ENCODE measurements at regions not wholly inside any gene's neighbourhood (a gene's known extent, or its start where the extent isn't known, plus 50 kb on each side); places are given as distances from the start of the nearest gene placed in this dataset.

- H3K36me3 ChIP-seq (ENCODE audit: insufficient read depth, low read length): no peaks in the 10 kb centered on the region
- H3K27me3 ChIP-seq (ENCODE audit: insufficient read depth, low read length): no peaks in the 10 kb centered on the region
- H3K79me2 ChIP-seq (ENCODE audit: insufficient read depth, low read length): no peaks in the 10 kb centered on the region
- H4K20me1 ChIP-seq (ENCODE audit: insufficient read depth, low read length): no peaks in the 10 kb centered on the region
- H3K4me1 ChIP-seq (ENCODE audit: insufficient read depth, low read length): peaks cover 8% of the 10 kb centered on the region
- no peak overlapping the region for H3K27ac ChIP-seq (ENCODE audit: low read depth, low read length)
- DNase-seq (ENCODE audit: insufficient read length, low spot score, missing footprints): no peak
- H3K9me3 ChIP-seq (ENCODE audit: low read depth, low read length): no peaks in the 10 kb centered on the region
- no peak for TF ChIP-seq CTCF (IDR thresholded peaks at IDR 0.05; ENCODE audit: extremely low read depth, low read depth, low read length)
- H3K4me3 ChIP-seq (ENCODE audit: insufficient read depth, low read length): no peak overlapping the region
- peak overlapping the region; percentile 21 for H2AFZ ChIP-seq (ENCODE audit: low read length)
- no peak overlapping the region for H3K4me2 ChIP-seq (ENCODE audit: insufficient read depth, low read length)
These were observed 82.8 kb upstream of the PDE1C start for GRCh38 chr7:32153006-32153405.

GRCh38 chr7:32152576-32152975, 82.4 kb upstream of the PDE1C start:
- peak; percentile 25 for DNase-seq (ENCODE audit: insufficient read length, low spot score, missing footprints)
- TF ChIP-seq CTCF (IDR thresholded peaks at IDR 0.05; ENCODE audit: extremely low read depth, low read depth, low read length): no peak

GRCh38 chr7:32150589-32150988, 80.4 kb upstream of the PDE1C start:
- H3K4me1 ChIP-seq (ENCODE audit: insufficient read depth, low read length): peaks cover 14% of the 10 kb centered on the region
- no peak for DNase-seq (ENCODE audit: insufficient read length, low spot score, missing footprints)
- H3K79me2 ChIP-seq (ENCODE audit: insufficient read depth, low read length): no peaks in the 10 kb centered on the region
- no peak overlapping the region for H3K4me3 ChIP-seq (ENCODE audit: insufficient read depth, low read length)
- H3K27me3 ChIP-seq (ENCODE audit: insufficient read depth, low read length): no peaks in the 10 kb centered on the region
- no peaks in the 10 kb centered on the region for H3K9me3 ChIP-seq (ENCODE audit: low read depth, low read length)
- no peaks in the 10 kb centered on the region for H4K20me1 ChIP-seq (ENCODE audit: insufficient read depth, low read length)
- H3K36me3 ChIP-seq (ENCODE audit: insufficient read depth, low read length): no peaks in the 10 kb centered on the region
- H3K4me2 ChIP-seq (ENCODE audit: insufficient read depth, low read length): no peak overlapping the region
- TF ChIP-seq CTCF (IDR thresholded peaks at IDR 0.05; ENCODE audit: extremely low read depth, low read depth, low read length): no peak
- H2AFZ ChIP-seq (ENCODE audit: low read length): no peak overlapping the region
- H3K27ac ChIP-seq (ENCODE audit: low read depth, low read length): no peak overlapping the region

More at GRCh38 chr7:32152576-32152975, 82.4 kb upstream of the PDE1C start:
- no peak overlapping the region for H3K27ac ChIP-seq (ENCODE audit: low read depth, low read length)
- no peak overlapping the region for H2AFZ ChIP-seq (ENCODE audit: low read length)
- no peak overlapping the region for H3K4me2 ChIP-seq (ENCODE audit: insufficient read depth, low read length)
- no peaks in the 10 kb centered on the region for H3K27me3 ChIP-seq (ENCODE audit: insufficient read depth, low read length)
- H3K4me1 ChIP-seq (ENCODE audit: insufficient read depth, low read length): peaks cover 11% of the 10 kb centered on the region
- H3K9me3 ChIP-seq (ENCODE audit: low read depth, low read length): no peaks in the 10 kb centered on the region
- no peaks in the 10 kb centered on the region for H4K20me1 ChIP-seq (ENCODE audit: insufficient read depth, low read length)
- H3K36me3 ChIP-seq (ENCODE audit: insufficient read depth, low read length): no peaks in the 10 kb centered on the region
- H3K79me2 ChIP-seq (ENCODE audit: insufficient read depth, low read length): no peaks in the 10 kb centered on the region
- H3K4me3 ChIP-seq (ENCODE audit: insufficient read depth, low read length): no peak overlapping the region

- H3K9me3 ChIP-seq (ENCODE audit: low read depth, low read length): no peaks in the 10 kb centered on the region
- no peaks in the 10 kb centered on the region for H3K36me3 ChIP-seq (ENCODE audit: insufficient read depth, low read length)
- H3K27me3 ChIP-seq (ENCODE audit: insufficient read depth, low read length): no peaks in the 10 kb centered on the region
- no peak overlapping the region for H3K4me3 ChIP-seq (ENCODE audit: insufficient read depth, low read length)
- H4K20me1 ChIP-seq (ENCODE audit: insufficient read depth, low read length): no peaks in the 10 kb centered on the region
- H3K4me2 ChIP-seq (ENCODE audit: insufficient read depth, low read length): no peak overlapping the region
- H2AFZ ChIP-seq (ENCODE audit: low read length): no peak overlapping the region
- DNase-seq (ENCODE audit: insufficient read length, low spot score, missing footprints): no peak
- no peak for TF ChIP-seq CTCF (IDR thresholded peaks at IDR 0.05; ENCODE audit: extremely low read depth, low read depth, low read length)
- no peaks in the 10 kb centered on the region for H3K79me2 ChIP-seq (ENCODE audit: insufficient read depth, low read length)
- H3K27ac ChIP-seq (ENCODE audit: low read depth, low read length): no peak overlapping the region
- H3K4me1 ChIP-seq (ENCODE audit: insufficient read depth, low read length): peaks cover 13% of the 10 kb centered on the region
These were observed 79.8 kb upstream of the PDE1C start for GRCh38 chr7:32150039-32150438.

Data from osteoblast (primary cell).